ENCODE measurements at regions not wholly inside any gene's neighbourhood (a gene's known extent, or its start where the extent isn't known, plus 50 kb on each side); places are given as distances from the start of the nearest gene placed in this dataset.
A peak's percentile ranks its signal among the peaks of the same experiment; 100 is the strongest.

- TF ChIP-seq SPI1 (IDR thresholded peaks at IDR 0.05; ENCODE audit: borderline replicate concordance, low read depth), result peak; percentile 98
- TF ChIP-seq, protein P1, sequence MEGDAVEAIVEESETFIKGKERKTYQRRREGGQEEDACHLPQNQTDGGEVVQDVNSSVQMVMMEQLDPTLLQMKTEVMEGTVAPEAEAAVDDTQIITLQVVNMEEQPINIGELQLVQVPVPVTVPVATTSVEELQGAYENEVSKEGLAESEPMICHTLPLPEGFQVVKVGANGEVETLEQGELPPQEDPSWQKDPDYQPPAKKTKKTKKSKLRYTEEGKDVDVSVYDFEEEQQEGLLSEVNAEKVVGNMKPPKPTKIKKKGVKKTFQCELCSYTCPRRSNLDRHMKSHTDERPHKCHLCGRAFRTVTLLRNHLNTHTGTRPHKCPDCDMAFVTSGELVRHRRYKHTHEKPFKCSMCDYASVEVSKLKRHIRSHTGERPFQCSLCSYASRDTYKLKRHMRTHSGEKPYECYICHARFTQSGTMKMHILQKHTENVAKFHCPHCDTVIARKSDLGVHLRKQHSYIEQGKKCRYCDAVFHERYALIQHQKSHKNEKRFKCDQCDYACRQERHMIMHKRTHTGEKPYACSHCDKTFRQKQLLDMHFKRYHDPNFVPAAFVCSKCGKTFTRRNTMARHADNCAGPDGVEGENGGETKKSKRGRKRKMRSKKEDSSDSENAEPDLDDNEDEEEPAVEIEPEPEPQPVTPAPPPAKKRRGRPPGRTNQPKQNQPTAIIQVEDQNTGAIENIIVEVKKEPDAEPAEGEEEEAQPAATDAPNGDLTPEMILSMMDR (IDR thresholded peaks at IDR 0.05; ENCODE audit: insufficient read depth, low read length), result no peak
- TF ChIP-seq POLR2AphosphoS5 (IDR thresholded peaks at IDR 0.05; ENCODE audit: low read depth), result peak; percentile 34; the same call in 1 of the 2 replicates
- peak in 1 of 2 experiments; percentile 88 for DNase-seq (ENCODE audit: low read depth in 1 of 2, low spot score in 1 of 2)
- Histone ChIP-seq H3K4me3 (replicated peaks; ENCODE audit: insufficient read depth, low read length) (no peak overlapping the region), H3K27ac (replicated peaks) (peak overlapping the region; percentile 44), H3K27me3 (ENCODE audit: insufficient read depth, poor library complexity, severe bottlenecking) (no peaks in the 10 kb centered on the region)
Measured at GRCh38 chr6:15063253-15063853, 182.5 kb upstream of the JARID2 start.

- no peak for DNase-seq (ENCODE audit: low read depth in 1 of 2, low spot score in 1 of 2)
- no peaks in the 10 kb centered on the region for H3K27me3 ChIP-seq (ENCODE audit: insufficient read depth, poor library complexity, severe bottlenecking)
- TF ChIP-seq, protein P1 (IDR thresholded peaks at IDR 0.05; ENCODE audit: insufficient read depth, low read length), result no peak
- no peak for TF ChIP-seq GABPA (IDR thresholded peaks at IDR 0.05; ENCODE audit: low read depth)
- TF ChIP-seq, protein P2, sequence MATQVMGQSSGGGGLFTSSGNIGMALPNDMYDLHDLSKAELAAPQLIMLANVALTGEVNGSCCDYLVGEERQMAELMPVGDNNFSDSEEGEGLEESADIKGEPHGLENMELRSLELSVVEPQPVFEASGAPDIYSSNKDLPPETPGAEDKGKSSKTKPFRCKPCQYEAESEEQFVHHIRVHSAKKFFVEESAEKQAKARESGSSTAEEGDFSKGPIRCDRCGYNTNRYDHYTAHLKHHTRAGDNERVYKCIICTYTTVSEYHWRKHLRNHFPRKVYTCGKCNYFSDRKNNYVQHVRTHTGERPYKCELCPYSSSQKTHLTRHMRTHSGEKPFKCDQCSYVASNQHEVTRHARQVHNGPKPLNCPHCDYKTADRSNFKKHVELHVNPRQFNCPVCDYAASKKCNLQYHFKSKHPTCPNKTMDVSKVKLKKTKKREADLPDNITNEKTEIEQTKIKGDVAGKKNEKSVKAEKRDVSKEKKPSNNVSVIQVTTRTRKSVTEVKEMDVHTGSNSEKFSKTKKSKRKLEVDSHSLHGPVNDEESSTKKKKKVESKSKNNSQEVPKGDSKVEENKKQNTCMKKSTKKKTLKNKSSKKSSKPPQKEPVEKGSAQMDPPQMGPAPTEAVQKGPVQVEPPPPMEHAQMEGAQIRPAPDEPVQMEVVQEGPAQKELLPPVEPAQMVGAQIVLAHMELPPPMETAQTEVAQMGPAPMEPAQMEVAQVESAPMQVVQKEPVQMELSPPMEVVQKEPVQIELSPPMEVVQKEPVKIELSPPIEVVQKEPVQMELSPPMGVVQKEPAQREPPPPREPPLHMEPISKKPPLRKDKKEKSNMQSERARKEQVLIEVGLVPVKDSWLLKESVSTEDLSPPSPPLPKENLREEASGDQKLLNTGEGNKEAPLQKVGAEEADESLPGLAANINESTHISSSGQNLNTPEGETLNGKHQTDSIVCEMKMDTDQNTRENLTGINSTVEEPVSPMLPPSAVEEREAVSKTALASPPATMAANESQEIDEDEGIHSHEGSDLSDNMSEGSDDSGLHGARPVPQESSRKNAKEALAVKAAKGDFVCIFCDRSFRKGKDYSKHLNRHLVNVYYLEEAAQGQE (IDR thresholded peaks at IDR 0.05; ENCODE audit: insufficient replicate concordance, low read depth), result no peak
- TF ChIP-seq POLR2AphosphoS5 (IDR thresholded peaks at IDR 0.05; ENCODE audit: low read depth), result no peak
- no peak for TF ChIP-seq SPI1 (IDR thresholded peaks at IDR 0.05; ENCODE audit: borderline replicate concordance, low read depth)
- H3K27ac ChIP-seq (replicated peaks), result peak overlapping the region; percentile 75; the same call in 1 of the 2 replicates
- H3K4me3 ChIP-seq (replicated peaks; ENCODE audit: insufficient read depth, low read length), result no peak overlapping the region
Measured at GRCh38 chr6:15065261-15065989, 180.4 kb upstream of the JARID2 start.

DNA sequence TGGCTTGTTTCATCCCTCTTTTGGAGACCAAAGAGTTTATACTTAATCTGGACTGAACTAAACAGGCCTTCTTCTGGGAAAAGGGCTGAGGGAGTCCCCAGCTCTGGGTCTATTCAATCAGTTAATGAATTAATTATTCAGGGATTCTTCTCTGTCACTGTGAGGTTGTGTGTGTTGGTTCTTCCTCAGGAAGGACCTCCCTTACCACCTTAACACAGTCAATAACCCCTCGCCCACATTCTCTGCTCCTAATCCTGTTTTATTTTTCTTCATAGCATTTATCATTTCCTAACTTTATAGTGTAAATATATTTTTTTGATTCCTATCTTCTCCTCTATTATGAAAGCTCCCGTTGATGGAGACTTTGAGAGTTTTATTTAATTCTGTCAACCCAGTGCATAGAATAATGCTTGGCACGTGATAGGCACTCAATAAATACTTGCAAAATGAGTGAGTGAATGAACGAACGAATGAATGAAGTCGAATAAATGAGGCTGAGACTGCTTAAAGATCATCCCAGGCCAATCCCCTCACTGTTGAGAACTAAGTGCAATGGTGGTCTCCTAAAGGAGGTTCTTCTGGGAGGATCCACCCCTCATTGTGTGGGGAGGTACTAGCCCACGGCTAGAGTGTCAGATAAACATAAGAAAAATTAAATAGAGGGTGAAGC is 179.6 kb upstream of the JARID2 start:
- Histone ChIP-seq H3K27ac (replicated peaks) (peak overlapping the region; percentile 75), H3K27me3 (ENCODE audit: insufficient read depth, poor library complexity, severe bottlenecking) (no peaks in the 10 kb centered on the region), H3K4me3 (replicated peaks; ENCODE audit: insufficient read depth, low read length) (no peak overlapping the region)
- TF ChIP-seq, protein P1 (IDR thresholded peaks at IDR 0.05; ENCODE audit: insufficient read depth, low read length), result no peak
- TF ChIP-seq SPI1 (IDR thresholded peaks at IDR 0.05; ENCODE audit: borderline replicate concordance, low read depth) (no peak), GABPA (IDR thresholded peaks at IDR 0.05; ENCODE audit: low read depth) (no peak), POLR2AphosphoS5 (IDR thresholded peaks at IDR 0.05; ENCODE audit: low read depth) (no peak)
- TF ChIP-seq, protein P2 (IDR thresholded peaks at IDR 0.05; ENCODE audit: insufficient replicate concordance, low read depth), result no peak
- no peak for DNase-seq (ENCODE audit: low read depth in 1 of 2, low spot score in 1 of 2)

Data from HL-60 (cell line).